GM04503 (cell line): ENCODE measurements at regions not wholly inside any gene's neighbourhood (a gene's known extent, or its start where the extent isn't known, plus 50 kb on each side); places are given as distances from the start of the nearest gene placed in this dataset.

ENCODE experiments used
- DNase-seq: peaks from one replicate; pipeline ENCODE4 v3.0.0-alpha.2; 2012; ENCODE audit warnings: low read depth

DNA sequence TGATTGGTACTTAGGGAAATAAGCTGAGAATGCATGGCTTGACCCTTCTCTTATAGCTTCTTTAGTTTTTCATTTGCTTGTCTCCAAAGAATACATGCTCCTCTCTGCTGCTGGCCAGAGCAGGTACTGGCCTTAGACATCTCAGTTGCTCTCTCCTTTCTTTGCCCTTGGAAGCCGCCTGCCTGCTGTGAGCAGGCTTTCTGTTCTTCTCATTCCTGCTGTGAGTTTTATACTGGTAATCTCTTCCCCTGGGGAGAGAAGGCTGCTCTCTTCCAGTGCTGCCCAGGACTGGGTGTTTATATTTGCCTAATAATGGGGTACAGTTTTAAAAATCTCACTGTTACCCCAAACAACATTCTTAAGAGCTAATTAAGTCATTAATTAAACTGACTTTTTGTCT lies 323.5 kb upstream of the LRRC7 start:
- no peak for DNase-seq

DNA sequence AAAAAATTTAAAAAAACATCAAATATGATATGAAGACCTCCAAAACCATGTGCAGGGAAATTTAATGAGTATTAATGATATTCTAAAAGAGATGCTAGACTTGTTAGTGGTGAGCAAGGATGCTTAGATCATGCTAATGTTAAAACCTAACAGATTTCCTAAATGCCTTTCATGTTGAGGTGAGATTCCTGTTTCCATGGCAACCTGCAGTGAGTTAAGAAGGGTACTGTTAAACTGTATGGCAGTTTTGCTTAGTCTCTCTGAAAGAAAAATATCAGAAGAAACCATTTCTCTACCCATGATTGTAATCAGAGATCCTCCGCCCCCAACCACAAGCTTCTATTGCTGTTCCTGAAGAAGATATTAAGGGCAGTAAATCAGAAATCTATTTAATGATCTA lies 321.6 kb upstream of the LRRC7 start:
- no peak for DNase-seq

DNA sequence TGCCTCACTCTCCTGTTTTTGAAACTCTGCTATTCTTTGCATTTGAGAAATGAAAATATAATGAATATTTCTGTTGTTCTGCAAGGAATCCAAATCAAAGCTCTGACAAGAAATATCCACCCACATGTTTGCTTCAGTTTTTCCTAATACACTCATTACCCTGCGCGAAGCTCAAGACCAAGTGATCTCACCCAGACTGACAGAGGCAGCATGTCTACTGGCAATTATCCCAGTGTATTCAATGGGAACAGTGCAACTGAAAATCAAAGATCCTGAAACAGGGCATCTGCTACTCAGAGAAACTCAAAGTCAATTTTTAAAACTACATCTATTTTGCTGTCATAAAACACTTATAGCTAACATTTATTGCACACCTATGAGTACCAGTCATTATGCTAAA lies 321.0 kb upstream of the LRRC7 start:
- no peak for DNase-seq

DNA sequence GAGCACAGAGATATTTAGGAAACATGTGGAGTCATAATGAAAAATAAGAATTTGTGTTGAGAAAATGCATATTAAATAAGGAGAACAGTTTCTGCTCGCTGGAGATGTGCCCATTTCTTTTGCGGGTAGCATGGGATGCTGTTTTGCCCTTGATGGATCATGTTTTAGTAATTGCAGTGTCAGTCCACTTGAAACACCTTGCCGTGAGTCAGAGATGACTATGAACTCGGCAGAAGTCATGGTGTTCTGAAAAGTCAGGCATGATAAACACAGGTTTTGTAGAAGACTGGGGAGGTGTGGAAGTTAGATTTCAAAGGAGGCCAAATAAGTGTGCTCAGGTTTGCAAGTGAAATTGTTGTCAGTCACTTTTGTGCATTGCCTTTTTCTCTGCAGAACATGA lies 315.0 kb upstream of the LRRC7 start:
- no peak for DNase-seq

DNA sequence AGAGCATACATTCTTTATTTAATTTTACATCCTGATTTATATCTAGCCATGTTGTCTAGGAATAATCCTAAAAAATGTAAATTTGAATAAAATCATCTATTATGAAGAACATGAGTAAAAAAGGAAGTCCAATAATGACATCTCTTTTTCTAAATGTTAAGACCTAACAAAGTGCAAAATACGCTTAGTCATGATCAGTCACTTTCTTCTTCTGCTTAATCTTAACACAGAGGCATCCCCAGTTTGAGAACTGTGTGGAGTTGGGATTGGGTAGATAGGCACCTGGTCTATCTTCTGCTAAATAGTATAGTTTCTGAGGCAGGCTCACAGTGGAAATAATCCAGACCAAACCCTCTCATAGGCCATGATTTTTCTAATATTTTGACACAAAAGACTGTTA lies 311.7 kb upstream of the LRRC7 start:
- no peak for DNase-seq

DNA sequence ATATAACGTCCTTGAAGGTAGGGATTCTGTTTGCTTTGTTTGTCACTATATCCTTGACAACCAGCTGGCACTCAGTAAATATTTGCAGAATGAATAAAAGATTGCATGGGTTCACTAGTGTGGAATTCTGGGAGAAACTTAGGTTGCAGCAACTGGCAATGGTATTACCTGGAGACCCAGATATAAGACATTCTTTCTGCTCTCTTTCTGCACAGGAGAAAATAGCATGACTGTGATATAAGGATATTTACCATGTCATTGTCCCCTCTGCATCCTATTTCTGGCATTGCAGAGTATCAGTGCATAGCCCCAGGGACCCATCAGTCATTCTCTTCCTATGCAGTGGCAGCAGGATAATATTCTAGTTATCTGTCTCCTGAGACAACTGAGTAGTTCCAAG lies 308.9 kb upstream of the LRRC7 start:
- DNase-seq = no peak

DNA sequence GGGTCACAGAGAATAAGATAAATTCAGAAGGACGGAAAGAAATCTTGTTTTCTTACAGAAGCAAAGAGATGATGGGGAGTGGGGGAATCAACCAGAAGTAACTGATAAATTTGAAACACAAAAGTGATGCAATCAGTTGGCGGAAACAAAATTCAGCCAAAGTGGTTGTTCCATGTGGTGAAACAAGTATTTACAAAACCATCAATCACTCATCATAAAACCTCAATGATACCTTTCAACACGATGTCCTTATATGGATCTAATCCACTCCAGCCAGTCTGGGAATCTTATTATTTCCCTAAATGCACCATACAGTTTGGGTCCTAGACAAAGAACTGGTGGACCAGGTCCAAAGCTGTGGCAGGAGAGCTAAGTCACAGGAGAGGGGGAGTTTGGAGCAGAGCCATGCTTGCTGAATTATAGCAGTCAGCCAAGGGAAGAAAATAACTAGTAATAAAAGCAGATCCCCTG lies 303.8 kb upstream of the LRRC7 start:
- DNase-seq = no peak

DNA sequence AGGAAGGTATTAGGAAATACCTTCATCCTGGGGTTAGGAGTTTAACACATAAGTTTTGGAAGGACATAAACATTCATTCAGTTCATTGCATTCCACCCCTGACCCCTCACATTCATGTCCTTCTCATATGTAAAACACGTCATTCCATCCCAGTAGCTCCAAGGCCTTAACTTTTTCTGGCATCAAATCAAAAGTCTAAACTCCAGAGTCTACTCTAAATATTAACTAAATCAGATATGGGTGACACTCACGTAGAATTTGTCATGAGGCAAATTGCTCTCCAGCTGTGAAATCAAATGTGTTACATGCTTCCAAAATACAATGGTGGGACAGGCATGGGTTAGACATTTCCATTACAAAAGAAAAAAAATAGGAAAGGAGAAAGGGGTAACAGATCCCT lies 298.2 kb upstream of the LRRC7 start:
- no peak for DNase-seq

DNA sequence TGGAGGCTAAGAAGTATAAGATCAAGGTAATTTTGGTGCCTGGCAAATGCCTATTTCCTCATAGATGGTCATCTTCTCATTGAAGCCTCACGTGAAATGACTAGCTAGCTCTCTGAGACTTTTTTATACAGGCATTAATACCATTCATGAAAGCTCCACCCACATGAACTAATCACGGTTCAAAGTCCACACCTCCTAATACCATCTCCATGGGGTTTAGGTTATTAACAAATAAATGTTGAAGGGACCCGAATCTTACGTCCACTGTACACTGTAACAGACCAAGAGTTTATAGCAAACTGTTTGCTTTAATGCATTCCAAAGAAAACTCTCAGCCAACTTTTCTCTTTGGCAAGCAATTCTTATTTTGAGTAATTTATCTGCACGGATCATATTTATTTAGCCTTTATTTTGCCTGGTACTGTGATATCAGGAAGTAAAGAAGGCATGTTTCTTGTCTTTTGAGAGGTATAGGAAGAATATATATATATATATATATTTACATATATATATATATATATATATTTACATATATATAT lies 296.1 kb upstream of the LRRC7 start:
- no peak for DNase-seq

DNA sequence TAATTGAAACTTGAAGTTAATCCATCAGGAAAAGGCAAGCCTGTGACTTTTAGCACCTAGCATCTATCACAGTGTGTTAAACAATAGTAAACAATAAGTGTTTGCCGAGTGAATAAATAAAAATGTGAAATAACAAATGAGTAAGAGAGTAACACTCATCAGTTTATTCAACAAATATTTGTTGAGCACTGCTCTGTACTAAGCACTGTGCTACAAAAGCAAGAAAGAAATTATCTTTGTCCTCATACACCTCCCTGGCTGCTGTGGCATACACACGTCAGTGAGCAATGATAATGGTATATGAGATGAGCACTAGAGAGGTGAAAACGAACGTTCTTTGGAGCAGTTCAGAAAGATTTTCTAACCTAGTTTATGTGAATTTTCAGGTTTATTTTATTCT lies 295.0 kb upstream of the LRRC7 start:
- no peak for DNase-seq

DNA sequence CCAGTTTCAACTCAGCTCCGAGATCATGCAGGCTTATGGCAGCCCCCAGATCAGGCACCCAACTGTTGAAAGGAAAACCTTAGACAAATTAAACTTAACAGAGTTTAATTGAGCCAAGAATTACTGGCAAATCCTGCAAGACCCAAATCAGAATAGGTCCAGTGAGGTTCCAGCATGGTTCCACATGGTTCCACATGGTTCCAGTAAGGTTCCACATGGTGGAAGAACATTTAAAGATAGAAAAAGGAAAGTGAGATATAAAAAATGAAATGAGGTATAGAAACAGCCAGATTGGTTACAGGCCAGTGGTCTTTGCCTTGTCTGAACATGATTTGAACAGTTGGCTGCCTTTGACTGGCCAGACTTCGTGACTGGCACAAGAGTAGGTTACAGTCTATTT lies 288.8 kb upstream of the LRRC7 start:
- DNase-seq = no peak

DNA sequence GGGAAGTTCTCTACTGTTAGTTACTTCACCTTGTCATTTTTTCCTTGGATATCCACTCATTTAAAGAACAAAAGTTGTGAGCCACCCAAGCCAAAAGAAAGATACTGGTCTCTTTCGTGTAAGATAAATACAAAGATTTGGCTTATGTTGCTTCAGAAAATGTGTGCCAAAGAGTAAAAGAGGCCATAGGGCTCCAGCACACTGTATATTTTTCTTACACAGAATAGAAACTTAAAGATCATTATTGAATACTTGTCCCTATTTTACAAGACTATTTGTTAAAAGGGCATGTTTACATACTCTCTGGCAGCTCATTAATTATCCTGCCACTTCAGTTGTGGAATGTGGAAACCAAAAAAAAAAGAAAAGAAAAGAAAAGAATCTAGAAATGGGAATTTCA lies 284.2 kb upstream of the LRRC7 start:
- DNase-seq = no peak

DNA sequence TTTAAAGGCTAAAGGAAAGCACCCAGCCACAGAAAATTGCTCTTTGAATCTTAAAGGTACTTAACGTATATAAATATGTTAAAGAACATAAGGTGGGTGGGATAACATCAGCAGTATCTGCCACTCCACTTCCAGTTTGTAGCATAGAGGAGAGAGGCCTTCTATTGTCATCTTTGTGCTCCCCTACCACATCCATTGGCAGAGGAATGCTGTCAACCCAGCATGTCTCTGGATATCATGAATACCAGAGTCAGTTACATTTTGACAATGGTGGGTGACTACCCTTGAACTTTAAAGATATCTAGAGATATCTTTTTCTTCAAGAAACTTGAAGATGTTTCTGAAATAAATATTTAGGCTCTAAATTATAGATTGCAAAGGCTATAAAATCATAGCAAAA lies 283.2 kb upstream of the LRRC7 start:
- no peak for DNase-seq

DNA sequence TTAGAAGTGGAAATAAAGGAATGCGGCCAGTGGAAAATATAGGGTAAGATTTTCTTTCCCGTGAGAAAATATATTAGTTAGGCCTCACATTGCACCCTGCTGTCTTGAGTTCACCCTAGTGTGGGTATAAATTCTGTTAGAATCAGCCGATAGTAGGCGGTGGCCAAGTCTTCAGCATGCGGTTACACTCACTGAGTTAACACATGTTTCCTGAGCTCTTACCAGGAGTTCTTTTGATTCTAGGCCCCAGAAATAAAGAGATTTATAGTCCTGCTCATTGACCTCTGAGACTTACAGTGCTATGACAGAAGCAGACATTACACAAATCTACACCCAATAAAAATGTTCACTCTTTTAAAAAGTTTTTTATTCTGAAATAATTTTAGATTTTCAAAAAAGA lies 279.3 kb upstream of the LRRC7 start:
- no peak for DNase-seq

DNA sequence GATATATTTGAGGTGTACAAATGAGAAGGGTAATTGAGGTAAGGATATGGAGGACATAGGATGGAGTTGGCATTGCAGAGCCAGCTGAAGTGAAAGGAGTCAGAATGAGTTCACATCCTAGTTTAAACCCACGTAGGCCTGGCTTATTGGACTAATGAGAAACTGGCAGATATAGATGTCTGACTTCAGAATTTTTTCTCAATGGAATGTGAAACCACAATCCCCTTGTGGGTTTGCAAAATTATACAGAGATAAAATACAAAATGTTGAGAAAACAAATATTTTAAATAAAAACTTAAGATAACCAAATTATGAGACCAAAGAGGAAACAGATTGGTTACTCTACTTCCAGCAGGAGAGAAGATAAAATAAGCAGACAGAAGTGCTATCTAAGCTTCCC lies 277.4 kb upstream of the LRRC7 start:
- no peak for DNase-seq

DNA sequence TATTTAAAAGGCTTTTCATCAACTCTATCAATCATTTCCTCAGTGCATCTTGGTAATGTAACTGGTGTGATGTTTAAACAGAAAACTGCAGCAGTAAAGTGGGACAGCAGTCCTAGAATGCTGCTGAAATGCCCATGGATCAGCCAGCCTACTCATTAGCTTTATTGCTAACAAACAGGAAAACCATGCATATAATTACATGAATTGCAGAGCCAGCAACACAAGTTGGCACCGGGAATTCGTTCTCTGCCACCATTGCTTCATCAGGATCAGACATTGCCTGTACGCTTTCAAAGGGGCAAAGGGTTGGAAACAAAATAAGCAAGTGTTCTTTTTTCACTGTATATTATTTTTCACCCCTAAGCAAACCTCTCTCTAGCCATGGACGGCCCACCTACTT lies 276.2 kb upstream of the LRRC7 start:
- DNase-seq = no peak

DNA sequence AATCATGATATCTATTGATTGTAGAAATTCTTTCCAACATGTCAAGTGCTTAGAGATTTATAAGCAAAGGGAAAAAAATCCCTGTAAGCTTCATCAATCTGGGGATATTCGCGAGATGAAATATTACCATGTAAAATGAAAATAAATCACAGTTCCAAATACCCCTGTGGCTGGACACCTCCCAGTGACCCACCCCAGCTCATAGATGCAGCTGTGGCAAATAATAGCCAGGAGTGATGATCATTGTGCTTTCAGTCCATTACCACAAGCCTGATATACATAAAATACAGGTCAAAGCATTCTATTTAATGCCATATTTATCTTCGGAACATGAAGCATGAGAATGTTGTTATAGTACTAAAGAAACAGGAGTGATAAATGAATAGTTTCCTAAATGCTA lies 274.9 kb upstream of the LRRC7 start:
- DNase-seq = no peak

DNA sequence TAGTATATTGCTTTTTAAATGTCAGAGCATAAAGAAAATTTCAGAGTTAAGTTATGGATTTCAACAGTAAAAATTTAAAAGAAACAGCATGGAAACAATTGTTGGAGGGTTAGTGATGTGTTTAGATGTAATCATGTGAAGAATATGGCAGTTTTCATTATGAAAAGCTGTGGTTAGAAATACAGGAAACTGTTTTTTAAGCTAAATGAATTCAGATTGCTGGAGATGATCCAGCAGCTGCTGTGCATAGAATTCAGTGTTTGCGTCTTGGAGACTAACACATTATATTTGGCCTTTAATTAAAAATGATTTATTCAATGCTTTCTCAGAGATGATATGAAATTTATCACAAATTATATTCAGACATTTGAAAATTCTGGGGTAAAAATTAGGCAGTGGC lies 273.6 kb upstream of the LRRC7 start:
- DNase-seq = no peak

DNA sequence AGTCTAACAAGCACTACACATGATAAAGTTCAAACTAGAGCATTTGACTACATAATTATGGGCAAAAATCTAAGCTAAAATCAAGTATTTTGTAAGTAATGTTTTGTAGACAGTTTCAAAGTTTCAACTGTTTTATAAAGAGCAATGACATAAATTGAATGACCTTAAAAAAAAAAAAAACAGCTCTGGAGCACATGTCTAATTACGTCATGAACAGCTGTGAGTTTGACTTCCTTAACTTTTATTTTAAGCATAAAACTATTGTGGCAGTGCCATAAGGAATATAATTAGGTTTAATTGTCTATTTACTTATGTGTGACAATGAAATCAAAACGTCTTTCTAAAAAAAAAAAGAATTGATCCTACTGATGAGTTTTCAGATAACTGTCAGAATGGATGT lies 272.5 kb upstream of the LRRC7 start:
- no peak for DNase-seq

DNA sequence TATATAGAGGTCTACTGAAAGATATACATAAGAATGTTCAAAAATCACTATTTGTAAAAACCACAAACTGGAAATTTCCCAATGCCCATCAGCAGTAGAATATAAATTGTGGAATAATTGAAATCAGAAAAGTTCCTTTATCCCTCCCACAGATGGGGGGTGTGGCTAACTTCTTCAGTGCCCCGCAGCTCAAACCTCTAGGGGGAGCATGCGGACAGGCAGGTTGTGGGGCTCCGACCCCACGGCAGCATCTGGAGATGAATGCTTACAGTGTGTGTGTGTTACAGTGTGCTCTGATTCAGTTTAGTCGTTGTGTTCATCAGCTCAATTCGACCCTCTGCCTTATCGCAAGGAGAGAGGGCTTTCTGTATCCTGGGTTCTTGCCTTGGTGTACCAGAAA lies 262.1 kb upstream of the LRRC7 start:
- DNase-seq = no peak

DNA sequence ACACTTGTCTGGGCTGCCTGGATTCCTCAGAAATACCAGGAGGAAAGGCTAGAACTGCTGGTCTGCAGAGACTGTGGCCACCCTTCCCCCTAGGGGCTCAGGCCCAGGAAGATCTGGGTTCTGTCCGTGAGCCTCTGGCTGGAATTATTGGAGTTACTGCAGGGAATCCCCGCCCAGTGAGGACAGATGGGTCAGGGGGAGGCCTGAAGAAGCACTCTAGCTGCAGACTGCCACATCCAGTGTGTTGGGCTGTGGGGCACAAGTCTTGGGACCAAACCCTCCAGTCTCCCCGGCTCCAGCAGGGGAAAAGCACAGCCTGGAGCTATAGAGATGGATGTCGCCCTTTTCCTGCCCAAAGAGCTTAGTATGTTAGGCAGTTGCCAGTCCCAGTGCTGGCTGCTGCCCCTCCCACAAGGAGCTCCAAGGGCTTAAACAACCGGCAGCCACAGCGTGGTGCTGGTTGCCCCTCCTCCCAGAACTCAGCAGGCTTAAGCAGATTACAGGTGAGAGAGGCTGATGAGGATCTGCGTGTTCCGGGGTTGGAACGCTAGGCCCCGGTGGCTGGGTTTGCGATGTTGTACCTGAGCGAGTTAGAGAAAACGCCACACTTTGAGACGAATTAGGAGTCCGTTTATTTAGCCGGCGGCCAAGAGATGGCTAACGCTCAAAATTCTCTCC lies 255.5 kb upstream of the LRRC7 start:
- DNase-seq = no peak

DNA sequence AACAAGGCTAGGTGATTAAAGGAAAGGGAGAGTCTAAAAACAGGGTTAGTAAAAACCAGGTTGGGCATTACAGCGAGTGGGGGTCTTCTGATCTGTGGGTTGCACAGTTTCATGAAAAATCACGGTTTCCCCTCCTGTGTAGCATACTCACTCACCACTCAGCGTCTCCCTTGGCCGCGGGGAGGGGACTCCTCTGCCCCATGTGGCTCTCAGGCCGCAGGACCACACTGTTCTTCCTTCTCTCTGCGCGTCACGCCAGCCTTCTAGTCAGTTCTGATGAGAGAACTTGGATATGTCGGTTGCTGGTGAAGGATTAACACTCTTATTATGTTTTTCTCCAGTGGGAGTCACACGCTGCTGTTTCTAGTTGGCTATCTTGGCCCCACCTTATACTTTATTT lies 254.6 kb upstream of the LRRC7 start:
- DNase-seq = no peak

DNA sequence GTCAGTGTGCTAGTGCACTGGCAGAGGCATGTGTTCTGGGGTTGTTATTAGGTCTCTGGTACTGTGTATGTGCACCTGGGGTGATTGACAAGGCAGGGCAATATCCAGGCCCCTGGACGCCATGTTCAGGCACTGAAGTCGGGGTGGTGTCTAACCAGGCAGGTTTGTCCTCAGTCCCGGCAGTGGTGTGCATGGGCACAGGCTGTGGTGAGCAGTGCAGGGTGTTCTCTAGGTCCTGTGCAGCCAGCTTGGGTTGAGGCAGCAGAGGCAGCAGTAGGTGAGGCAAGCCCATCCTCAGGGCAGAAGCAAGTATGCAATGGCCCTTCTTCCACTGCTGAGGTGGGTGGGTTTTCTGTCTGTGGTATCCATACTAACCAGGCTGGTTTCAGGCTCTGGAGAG lies 252.3 kb upstream of the LRRC7 start:
- no peak for DNase-seq

DNA sequence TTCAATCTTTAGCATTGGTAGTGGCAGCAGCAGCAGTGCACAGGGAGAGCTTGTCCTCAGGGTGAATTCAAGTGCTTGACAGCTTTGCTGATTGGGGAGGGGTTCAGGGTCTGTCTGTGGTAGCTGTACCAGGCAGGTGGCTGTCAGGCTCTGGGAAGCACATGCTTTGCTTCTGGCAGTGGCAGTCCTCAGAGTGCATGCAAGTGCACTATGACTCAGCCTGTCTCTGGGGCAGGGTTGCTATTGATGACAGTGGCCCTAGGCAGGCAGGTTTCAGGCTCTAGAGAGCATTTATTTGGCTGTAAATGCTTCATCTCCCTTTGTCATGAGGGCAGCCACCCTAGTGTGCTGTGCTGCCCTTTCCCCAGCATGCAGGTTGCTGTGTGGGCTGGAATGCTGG lies 251.9 kb upstream of the LRRC7 start:
- DNase-seq = no peak

DNA sequence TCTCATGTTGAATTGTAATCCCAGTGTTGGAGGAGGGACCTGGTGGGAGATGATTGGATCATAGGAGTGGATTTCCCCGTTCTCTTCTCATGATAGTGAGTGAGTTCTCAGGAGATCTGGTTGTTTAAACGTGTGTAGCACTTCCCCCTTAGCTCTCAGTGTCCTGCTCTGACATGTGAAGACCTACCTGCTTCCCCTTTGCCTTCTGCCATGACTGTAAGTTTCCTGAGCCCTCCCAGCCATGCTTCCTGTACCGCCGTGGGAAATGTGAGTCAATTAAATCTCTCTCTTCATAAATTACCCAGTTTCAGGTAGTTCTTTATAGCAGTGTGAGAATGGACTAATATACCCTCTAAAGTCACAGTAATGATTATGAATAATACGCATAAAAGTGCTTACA lies 248.4 kb upstream of the LRRC7 start:
- no peak for DNase-seq
